ENCODE measurements at regions not wholly inside any gene's neighbourhood (a gene's known extent, or its start where the extent isn't known, plus 50 kb on each side); places are given as distances from the start of the nearest gene placed in this dataset.

DNA sequence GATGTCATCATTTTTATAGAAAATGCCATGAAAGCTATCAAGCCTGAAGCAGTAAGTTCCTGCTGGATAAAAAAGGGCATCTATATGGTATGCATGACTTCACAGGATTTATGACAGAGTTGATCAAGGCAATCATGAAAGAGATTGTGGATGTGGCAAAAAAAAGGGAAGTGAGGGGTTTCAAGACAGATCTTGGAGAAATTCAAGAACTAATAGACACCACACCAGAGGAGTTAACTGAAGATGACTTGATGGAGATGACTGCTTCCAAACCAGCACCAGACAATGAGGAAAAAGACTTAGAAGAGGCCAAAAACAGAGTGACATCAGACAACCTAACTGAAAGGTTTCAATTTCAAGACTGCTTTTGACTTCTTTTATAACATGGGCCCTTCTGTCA is 691.1 kb upstream of the SLC10A2 start:
- TF ChIP-seq CTCF (IDR thresholded peaks at IDR 0.05; ENCODE audit: unreplicated experiment in 3 of 3): no peak
- Mint-ChIP-seq H3K4me1 (no peaks in the 10 kb centered on the region), H3K4me3 (no peak overlapping the region), H3K36me3 (ENCODE audit: low read depth) (no peaks in the 10 kb centered on the region), H3K9me3 (no peaks in the 10 kb centered on the region), H3K27me3 (ENCODE audit: low read depth) (no peaks in the 10 kb centered on the region), H3K27ac (no peak overlapping the region)

DNA sequence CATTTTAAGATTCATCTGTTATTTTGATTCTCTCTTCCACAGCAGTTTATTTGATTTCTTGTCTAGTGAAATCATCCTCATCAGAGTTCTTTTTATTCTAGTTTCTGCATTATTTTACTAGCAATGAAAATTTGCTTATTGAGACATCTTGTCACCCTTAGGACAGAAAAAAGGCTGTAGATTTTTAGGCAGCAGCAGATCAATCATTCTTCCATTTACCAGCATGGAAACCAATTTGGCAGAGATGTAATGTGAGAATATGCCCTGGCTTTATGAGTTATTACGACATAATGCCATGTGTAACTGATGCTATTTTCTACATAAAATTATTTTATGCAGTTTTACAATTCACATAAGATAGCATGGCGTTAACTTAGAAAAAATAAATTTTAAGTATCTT is 688.6 kb upstream of the SLC10A2 start:
- no peak overlapping the region for H3K27ac Mint-ChIP-seq
- no peak for TF ChIP-seq CTCF (IDR thresholded peaks at IDR 0.05; ENCODE audit: unreplicated experiment in 3 of 3)
- no peak overlapping the region for H3K4me3 Mint-ChIP-seq
- H3K36me3 Mint-ChIP-seq (ENCODE audit: low read depth): no peaks in the 10 kb centered on the region
- H3K9me3 Mint-ChIP-seq: no peaks in the 10 kb centered on the region
- H3K4me1 Mint-ChIP-seq: no peaks in the 10 kb centered on the region
- no peaks in the 10 kb centered on the region for H3K27me3 Mint-ChIP-seq (ENCODE audit: low read depth)

DNA sequence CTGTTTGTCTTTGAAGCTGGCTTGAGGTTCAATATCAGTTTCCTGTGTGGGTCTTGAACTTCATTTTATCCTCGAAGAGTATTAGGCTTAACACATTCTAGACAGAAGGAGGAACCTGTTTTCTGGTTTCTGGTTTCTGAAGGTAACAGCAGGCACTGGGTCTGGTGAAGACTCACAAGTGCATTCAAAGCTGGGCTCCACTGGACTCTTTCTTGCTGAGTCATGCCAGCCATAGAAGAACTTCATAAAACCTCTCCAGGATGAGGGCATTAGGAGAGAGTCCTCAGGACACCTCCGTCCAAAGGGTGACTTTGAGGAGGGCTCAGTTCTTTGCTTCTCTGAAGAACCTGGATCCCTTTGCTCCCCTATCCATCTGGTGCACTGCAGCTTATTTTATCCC is 668.6 kb upstream of the SLC10A2 start:
- Mint-ChIP-seq H3K27me3 (ENCODE audit: low read depth) (peaks cover 3% of the 10 kb centered on the region), H3K36me3 (ENCODE audit: low read depth) (no peaks in the 10 kb centered on the region), H3K9me3 (no peaks in the 10 kb centered on the region), H3K27ac (no peak overlapping the region), H3K4me3 (no peak overlapping the region), H3K4me1 (no peaks in the 10 kb centered on the region)
- no peak for TF ChIP-seq CTCF (IDR thresholded peaks at IDR 0.05; ENCODE audit: unreplicated experiment in 3 of 3)

DNA sequence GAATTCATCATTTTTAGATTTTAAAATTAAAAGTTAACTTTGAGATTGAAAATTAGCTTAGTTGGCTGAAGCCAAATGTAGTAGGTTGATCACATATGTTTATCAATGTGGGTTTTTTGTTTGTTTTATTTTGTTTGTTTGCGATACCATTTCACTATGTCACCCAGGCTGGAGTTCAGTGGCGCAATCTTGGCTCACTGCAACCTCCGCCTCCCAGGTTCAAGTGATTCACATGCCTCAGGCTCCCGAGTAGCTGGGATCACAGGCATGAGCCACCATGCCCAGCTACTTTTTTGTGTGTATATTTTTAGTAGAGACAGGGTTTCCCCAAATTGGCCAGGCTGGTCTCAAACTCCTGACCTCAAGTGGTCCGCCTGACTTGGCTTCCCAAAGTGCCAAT is 665.7 kb upstream of the SLC10A2 start:
- Mint-ChIP-seq H3K27ac (no peak overlapping the region), H3K4me1 (no peaks in the 10 kb centered on the region), H3K9me3 (no peaks in the 10 kb centered on the region), H3K4me3 (no peak overlapping the region), H3K27me3 (ENCODE audit: low read depth) (peaks cover 3% of the 10 kb centered on the region), H3K36me3 (ENCODE audit: low read depth) (no peaks in the 10 kb centered on the region)
- no peak for TF ChIP-seq CTCF (IDR thresholded peaks at IDR 0.05; ENCODE audit: unreplicated experiment in 3 of 3)

DNA sequence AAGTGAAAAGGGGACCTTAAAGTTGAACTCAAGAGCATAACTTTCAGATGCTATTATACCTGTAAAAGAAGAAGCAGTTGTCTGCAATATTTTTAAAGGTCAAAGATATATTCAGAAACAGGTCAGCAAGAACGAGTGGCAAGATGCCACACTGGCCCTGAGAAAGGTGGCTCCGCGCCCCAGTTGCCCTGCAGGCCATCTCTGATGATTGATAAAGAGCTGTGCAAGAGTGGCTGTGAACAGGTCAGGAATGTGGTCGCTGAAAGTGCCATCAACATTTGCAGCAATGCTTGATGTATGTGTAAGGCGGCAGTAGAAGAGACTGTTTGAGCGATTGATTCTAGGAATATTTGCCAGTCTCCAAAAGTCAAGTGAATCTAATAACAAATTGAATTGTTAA is 664.2 kb upstream of the SLC10A2 start:
- Mint-ChIP-seq H3K4me1 (no peaks in the 10 kb centered on the region), H3K27me3 (ENCODE audit: low read depth) (peaks cover 3% of the 10 kb centered on the region), H3K27ac (no peak overlapping the region), H3K9me3 (no peaks in the 10 kb centered on the region), H3K36me3 (ENCODE audit: low read depth) (no peaks in the 10 kb centered on the region), H3K4me3 (no peak overlapping the region)
- TF ChIP-seq CTCF (IDR thresholded peaks at IDR 0.05; ENCODE audit: unreplicated experiment in 3 of 3): no peak

GRCh38 chr13:103726808-103727207 is 660.6 kb upstream of the SLC10A2 start:
- H3K4me3 Mint-ChIP-seq: no peak overlapping the region
- H3K36me3 Mint-ChIP-seq (ENCODE audit: low read depth): no peaks in the 10 kb centered on the region
- no peaks in the 10 kb centered on the region for H3K9me3 Mint-ChIP-seq
- no peaks in the 10 kb centered on the region for H3K27me3 Mint-ChIP-seq (ENCODE audit: low read depth)
- no peaks in the 10 kb centered on the region for H3K4me1 Mint-ChIP-seq
- TF ChIP-seq CTCF (IDR thresholded peaks at IDR 0.05; ENCODE audit: unreplicated experiment in 3 of 3): no peak
- H3K27ac Mint-ChIP-seq: no peak overlapping the region
